ENCODE measurements at regions not wholly inside any gene's neighbourhood (a gene's known extent, or its start where the extent isn't known, plus 50 kb on each side); places are given as distances from the start of the nearest gene placed in this dataset.

GRCh38 chr6:84517741-84518530 lies 246.5 kb downstream of the TBX18 start:
- TF ChIP-seq CTCF (IDR thresholded peaks at IDR 0.05; ENCODE audit: low read length) (no peak), EZH2 (IDR thresholded peaks at IDR 0.05; ENCODE audit: borderline replicate concordance, low read length) (no peak)
